A673 (cell line): ENCODE measurements at regions not wholly inside any gene's neighbourhood (a gene's known extent, or its start where the extent isn't known, plus 50 kb on each side); places are given as distances from the start of the nearest gene placed in this dataset.

Experiments
- BruUV-seq: library from RNA; stranded (reverse); fragments of 400-500 nt; replicated peaks from 2 replicates; lab custom pipeline; 2021; lab: Mats Ljungman, UMichigan
- CTCF ChIA-PET: fragments of 300-600 bp; sonication (Branson Sonifier 250); formaldehyde crosslinking; loops from one replicate; lab custom pipeline; 2022; ENCODE audit warnings: antibody characterized with exemption; lab: Charles Lee
- POLR2A ChIA-PET: fragments of 300-600 bp; sonication (Branson Sonifier 250); formaldehyde crosslinking; loops from one replicate; lab custom pipeline; 2022; ENCODE audit warnings: antibody characterized with exemption; ENCODE audit not compliant: low non-redundant PET; lab: Charles Lee
- DNase-seq: peaks from one replicate; pipeline ENCODE4 v3.0.0-alpha.2; 2015; ENCODE audit warnings: low spot score
- H3K27ac ChIP-seq: fragments of 200-600 bp; sonication (generic); 2 replicates; pipeline ENCODE4 v1.5.1; 2016; ENCODE audit warnings: mixed run types, low read depth, mild to moderate bottlenecking, mixed read lengths, antibody characterized with exemption, low read length; ENCODE audit not compliant: poor library complexity, severe bottlenecking
- H3K27me3 ChIP-seq: fragments of 200-600 bp; sonication (generic); replicated peaks from 2 replicates; pipeline ENCODE4 v1.6.1; 2017; ENCODE audit warnings: mixed run types, low read depth, mild to moderate bottlenecking, mixed read lengths, antibody characterized with exemption, low read length; ENCODE audit not compliant: insufficient read depth, poor library complexity
- H3K36me3 ChIP-seq: fragments of 200-600 bp; sonication (generic); 2 replicates; pipeline ENCODE4 v1.6.1; 2016; ENCODE audit warnings: mixed run types, mild to moderate bottlenecking, mixed read lengths, antibody characterized with exemption, low read length; ENCODE audit not compliant: insufficient read depth, poor library complexity, severe bottlenecking
- H3K4me1 ChIP-seq: fragments of 200-600 bp; sonication (generic); 2 replicates; pipeline ENCODE4 v1.6.1; 2017; ENCODE audit warnings: mixed run types, mild to moderate bottlenecking, mixed read lengths, antibody characterized with exemption, low read length; ENCODE audit not compliant: insufficient read depth, poor library complexity, severe bottlenecking
- H3K4me3 ChIP-seq: fragments of 200-600 bp; sonication (generic); 2 replicates; pipeline ENCODE4 v1.5.1; 2016; ENCODE audit warnings: low read depth, mixed run types, mild to moderate bottlenecking, mixed read lengths, low read length; ENCODE audit not compliant: poor library complexity, severe bottlenecking
- H3K9me3 ChIP-seq: fragments of 200-600 bp; sonication (generic); 2 replicates; pipeline ENCODE4 v1.6.1; 2016; ENCODE audit warnings: mixed run types, low read depth, mild to moderate bottlenecking, mixed read lengths, antibody characterized with exemption, low read length; ENCODE audit not compliant: poor library complexity, severe bottlenecking
- CTCF ChIP-seq: fragments of 300-800, 200-600 bp; sonication (generic); conservative IDR thresholded peaks from 2 replicates; pipeline ENCODE4 v1.5.1; 2017; ENCODE audit warnings: low read depth, mild to moderate bottlenecking, antibody characterized with exemption, low read length, moderate library complexity, mixed read lengths
- EZH2 ChIP-seq: fragments of 200-600 bp; sonication (generic); IDR thresholded peaks from 2 replicates; pipeline ENCODE4 v1.6.1; 2017; ENCODE audit warnings: borderline replicate concordance, low read depth, mild to moderate bottlenecking, mixed read lengths, antibody characterized with exemption, low read length; ENCODE audit not compliant: poor library complexity, severe bottlenecking
- intact Hi-C: fragments of 100-400 bp; cut with micrococcal nuclease; formaldehyde crosslinking; loops from one replicate; pipeline ENCODE4 v1.10.0; 2022; ENCODE audit not compliant: unreplicated experiment

DNA sequence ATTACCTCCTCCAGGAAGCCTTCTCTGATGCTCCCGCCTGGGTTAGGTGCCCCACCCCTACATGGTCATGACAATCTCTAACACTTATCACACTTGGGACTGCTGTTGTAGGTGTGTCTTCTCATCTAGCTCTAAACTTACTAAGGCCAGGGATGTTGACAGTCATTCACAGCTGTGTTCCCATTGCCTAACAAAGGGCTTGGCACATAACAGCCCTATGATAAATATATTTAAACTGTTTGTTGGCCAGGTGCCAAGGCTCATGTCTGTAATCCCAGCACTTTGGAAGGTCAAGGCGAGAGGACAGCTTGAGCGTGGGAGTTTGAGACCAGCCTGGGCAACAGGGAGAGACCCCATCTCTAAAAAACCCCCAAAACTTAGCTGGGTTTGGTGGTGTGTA lies 98.8 kb upstream of the RGS6 start:
- ChIA-PET CTCF (interaction anchor here (0.5 kb wide), 1 partner anchor 96 kb away, joined by 6 read pairs; no protein-coding TSS in a partner anchor), POLR2A (no interaction called here)
- no peak for DNase-seq
- Histone ChIP-seq H3K27me3 (no peaks in the 10 kb centered on the region), H3K4me1 (no peaks in the 10 kb centered on the region), H3K4me3 (no peak overlapping the region), H3K27ac (no peak overlapping the region), H3K9me3 (no peaks in the 10 kb centered on the region), H3K36me3 (no peaks in the 10 kb centered on the region)
- no peak for TF ChIP-seq CTCF
- TF ChIP-seq EZH2, result no peak
- BruUV-seq, result no TSS peak
- intact Hi-C loops, result no loop called here

DNA sequence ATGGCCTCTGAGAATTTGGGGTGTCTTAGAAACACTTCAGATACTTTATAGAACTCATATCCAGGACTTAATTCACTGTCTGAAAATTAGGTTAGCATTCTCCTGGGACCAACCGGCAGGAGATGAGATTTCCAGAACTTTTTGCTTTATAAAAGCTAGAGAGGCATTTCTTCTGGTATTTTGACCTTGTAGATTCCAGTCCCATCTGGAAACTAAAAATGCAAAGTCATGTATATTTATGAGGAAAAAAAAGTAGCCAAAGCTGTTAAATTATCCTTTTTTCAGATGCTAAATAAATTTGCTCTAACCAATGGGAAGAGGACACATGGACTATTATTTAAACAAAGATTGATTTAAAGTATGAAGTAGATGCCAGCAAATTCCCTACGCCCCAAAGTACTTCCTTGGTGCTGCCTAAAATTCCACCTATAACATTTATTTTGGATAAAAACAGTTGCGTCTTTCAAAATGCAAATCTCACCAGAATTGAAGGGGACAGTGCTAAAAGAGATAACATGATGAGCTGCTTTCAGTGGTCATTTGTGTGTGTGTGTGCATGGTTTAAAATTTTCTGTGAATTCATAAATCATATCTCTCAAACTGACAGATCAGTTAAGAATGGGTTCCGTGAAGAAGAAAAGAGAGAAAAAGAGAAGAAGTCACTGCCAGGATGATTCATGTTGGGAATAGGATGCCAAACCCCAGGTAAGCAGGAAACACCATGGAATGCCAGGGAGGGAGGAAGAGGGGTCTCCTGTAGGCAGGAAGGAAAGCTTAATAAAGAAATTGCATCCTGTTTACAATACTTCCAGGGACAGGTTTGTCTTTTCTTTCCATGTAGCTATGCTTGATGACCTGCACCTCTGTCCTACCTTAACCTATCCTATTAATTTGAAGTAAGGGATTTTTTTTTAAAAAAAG lies 97.7 kb upstream of the RGS6 start:
- BruUV-seq, result no TSS peak
- CTCF ChIA-PET, result interaction anchor here (0.6 kb wide), 1 partner anchor 1209 kb away, joined by 5 read pairs; no protein-coding TSS in a partner anchor
- no peak overlapping the region for H3K4me3 ChIP-seq
- H3K27me3 ChIP-seq, result no peaks in the 10 kb centered on the region
- H3K27ac ChIP-seq, result no peak overlapping the region
- no peaks in the 10 kb centered on the region for H3K4me1 ChIP-seq
- no peak for DNase-seq
- H3K9me3 ChIP-seq, result no peaks in the 10 kb centered on the region
- no peak for TF ChIP-seq CTCF
- TF ChIP-seq EZH2, result no peak
- H3K36me3 ChIP-seq, result no peaks in the 10 kb centered on the region
- intact Hi-C loops, result no loop called here
- POLR2A ChIA-PET, result interaction anchor here (0.6 kb wide), 1 partner anchor 1160 kb away, joined by 14 read pairs; no protein-coding TSS in a partner anchor

DNA sequence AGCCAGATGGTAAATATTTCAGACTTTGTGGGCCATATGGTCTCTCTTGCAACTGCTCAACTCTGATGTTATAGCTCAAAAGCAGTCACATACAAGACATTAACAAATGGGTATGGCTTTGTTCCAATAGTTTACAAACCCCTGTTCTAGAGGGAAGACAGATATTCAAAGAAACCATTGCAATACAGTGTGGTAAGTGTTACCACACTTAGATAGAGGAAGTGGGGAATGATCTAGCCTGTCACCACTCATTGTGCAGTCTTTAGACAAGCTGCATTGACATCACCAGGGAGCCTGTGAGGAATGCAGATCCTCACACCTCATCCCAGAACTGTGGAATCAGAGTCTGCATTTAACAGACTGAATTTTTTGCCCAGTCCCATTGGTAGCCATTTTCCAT lies 80.0 kb upstream of the RGS6 start:
- POLR2A ChIA-PET, result no interaction called here
- TF ChIP-seq EZH2 (no peak), CTCF (no peak)
- Histone ChIP-seq H3K9me3 (no peaks in the 10 kb centered on the region), H3K27ac (no peak overlapping the region), H3K27me3 (no peaks in the 10 kb centered on the region), H3K36me3 (no peaks in the 10 kb centered on the region), H3K4me1 (peaks cover 16% of the 10 kb centered on the region), H3K4me3 (no peak overlapping the region)
- intact Hi-C loops, result loop anchor here (10.0 kb wide), 2 partner anchors 527 to 747 kb away; partner anchors contain the start of gene SIPA1L1
- no TSS peak for BruUV-seq
- DNase-seq, result peak; percentile 84
- CTCF ChIA-PET, result no interaction called here
